Activated CD4-positive, alpha-beta T cell treated with anti-CD3 and anti-CD28 coated beads, Interleukin-2, Interleukin-6, amounts not matched to agents 100 ng/mL and 50 ng/mL, durations not matched to agents 16 hours and 8 hours (primary cell): ENCODE measurements at regions not wholly inside any gene's neighbourhood (a gene's known extent, or its start where the extent isn't known, plus 50 kb on each side); places are given as distances from the start of the nearest gene placed in this dataset.
"Not testable (repeated sequence)": the region's sequence is repeated elsewhere in the genome, so short reads cannot be mapped to it uniquely, and the experiment has no call there.

Experiments
- DNase-seq: peaks from one replicate; pipeline ENCODE4 v3.0.0-alpha.2; 2020

DNA sequence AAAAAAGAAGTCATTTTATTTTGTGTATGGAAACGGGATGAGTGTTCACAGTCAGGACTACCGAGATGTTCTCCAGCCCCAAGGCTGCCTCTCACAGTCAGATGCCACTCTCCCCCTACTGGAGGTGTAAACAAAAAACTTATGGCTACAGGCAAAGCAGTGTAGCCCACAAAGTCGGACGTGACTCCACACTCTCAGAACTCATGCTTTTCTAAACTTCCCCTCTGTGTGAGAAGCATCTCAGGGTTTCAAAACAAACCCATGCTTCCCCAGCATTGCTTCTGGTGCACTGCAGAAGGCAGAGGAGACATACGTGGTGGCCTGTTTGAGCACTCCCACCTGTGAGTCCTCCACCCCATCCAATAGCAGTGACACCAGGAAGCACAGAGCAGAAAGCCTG lies 580.3 kb downstream of the BNC2 start:
- no peak for DNase-seq

DNA sequence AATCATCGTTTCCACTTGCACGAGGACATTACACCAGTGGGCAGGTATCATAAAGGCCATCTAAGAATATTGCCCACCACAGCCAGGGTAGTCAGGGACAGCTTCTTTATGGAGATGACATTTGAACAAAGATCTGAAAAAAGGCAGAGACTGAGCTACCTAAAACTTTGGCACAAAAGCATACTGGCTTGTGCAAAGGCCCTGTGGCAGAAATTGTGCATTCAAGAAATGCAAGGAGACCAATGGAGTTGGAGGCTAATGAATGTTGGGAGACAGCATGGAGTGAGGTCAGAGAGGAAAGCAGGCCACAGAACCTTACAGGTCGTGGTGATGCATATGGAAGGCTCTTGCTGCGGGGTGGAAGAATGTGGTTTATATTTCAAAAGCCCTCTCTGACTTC lies 578.5 kb downstream of the BNC2 start:
- DNase-seq, result no peak

DNA sequence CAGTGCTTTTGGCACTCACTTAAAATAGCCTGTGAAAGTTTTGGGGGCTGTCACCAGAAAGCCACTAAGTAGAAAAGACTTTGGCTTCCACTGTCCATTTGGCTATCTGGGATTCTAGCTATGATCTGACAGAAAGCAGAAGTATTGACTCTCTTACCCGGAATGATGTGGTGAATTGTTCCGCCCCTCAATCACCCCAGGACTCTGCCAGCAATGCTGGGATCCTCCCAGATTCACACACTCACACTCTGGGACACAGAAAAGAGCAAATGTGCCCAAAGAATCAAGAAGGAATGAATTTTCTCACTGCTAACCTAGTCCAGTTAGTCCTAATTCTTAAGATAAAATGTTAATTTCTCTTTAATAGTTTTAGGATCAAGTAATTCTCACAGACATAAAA lies 576.9 kb downstream of the BNC2 start:
- DNase-seq, result no peak

DNA sequence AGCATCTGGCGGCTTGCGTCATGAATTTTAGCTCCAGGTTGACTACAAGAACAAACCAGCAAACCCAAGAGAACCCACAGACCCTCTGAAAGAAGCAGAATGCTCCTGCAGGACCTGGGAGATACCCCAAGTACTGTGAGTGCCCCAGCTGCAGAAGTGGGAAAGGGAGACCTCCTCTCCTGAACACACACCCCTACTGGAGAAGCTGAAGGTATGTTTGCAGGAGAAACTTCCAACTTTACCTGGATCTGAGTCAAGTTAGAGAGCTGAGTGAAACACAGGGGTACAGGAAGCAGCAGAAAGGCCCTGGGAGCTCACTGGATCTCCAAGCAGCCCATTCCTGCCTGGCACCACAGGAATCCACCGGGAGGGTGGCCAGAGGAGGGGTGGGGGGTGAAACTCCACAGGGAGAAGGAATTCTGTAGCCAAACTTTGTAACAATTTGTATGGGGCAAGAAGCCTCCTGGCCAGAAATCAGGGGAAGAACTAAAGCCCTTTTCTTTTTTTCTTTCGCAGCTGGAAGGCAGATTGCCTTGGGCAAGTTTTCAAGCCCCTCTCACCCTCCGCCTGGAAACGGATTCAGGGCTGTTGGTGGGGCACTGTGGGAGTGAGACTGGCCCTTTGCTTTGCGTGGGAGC lies 576.2 kb downstream of the BNC2 start:
- DNase-seq, result no peak

DNA sequence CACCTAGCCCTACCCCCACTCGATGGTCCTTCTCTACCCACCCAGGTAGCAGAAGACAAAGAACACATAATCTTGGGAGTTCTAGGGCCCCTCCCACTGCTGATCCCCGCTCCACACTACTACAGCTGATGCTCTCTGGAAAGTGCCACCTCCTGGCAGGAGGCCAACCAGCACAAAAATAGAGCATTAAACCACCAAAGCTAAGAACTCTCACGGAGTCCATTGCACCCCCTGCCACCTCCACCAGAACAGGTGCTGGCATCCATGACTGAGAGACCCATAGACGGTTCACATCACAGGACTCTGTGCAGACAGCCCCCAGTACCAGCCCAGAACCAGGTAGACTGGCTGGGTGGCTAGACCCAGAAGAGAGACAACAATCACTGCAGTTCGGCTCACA lies 575.5 kb downstream of the BNC2 start:
- not testable (repeated sequence) for DNase-seq

DNA sequence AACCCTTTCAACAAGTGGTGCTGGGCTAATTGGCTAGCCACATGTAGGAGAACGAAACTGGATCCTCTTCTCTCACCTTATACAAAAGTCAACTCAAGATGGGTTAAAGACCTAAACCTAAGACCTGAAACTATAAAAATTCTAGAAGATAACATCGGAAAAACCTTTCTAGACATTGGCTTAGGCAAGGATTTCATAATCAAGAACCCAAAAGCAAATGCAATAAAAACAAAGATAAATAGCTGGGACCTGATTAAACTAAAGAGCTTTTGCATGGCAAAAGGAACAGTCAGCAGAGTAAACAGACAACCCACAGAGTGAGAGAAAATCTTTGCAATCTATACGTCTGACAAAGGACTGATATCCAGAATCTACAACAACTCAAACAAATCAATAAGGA lies 571.1 kb downstream of the BNC2 start:
- DNase-seq, result not testable (repeated sequence)

DNA sequence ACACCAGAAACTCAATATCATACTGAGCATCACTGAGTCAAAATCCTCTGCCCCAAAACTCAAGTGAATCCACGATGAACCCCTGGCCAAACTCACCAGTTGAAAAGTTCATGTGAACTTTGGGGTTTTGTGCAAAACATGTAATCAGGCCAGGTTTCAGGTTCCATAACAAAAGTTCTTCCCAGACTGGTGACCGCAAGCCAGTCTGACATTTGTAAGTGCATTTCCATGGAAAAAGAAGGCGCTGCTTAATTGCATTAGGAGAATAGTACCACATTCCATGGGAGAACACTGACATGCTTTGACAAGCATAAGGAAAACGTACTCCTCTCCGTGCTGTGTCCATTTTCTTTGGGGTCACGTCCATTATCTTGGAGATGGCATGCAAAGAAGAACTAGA lies 567.0 kb downstream of the BNC2 start:
- DNase-seq, result no peak

DNA sequence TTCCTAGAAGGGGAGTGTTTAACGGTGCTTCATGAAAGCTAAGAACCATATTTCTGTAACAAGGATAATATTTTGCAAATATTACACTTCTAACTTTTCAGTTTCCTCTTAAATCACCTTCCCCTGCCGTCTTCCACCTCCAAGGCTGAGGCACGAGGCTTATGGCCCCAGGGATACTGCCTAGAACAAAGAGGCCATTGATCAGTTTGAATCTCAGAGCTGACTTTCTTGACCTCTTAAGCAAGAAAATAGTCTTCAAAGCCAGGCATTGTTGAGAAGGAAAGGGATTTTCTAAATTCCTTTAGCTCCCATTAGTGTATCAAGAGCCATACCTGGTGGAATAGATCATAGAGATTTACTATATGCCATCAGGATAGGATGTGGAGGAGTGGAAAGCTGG lies 566.2 kb downstream of the BNC2 start:
- DNase-seq, result no peak

DNA sequence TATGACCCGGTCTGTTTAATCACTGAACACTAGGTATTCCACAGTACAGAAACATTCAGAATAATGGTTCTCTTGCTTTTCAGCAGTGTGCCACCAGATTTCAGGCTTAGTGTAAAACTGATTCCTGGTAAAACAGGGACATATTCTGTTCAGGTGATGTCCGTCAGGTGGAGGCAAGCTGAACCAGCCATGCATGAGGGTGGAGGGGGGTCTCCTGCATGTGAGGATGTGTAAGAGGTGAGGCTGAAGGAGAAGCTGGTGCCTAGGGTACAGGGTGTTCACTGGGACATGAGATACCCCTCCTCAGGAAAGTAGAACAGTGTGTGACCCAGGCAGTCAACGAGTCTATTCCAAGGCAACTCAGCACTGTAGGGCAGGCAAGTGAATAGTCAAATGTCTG lies 563.9 kb downstream of the BNC2 start:
- no peak for DNase-seq

DNA sequence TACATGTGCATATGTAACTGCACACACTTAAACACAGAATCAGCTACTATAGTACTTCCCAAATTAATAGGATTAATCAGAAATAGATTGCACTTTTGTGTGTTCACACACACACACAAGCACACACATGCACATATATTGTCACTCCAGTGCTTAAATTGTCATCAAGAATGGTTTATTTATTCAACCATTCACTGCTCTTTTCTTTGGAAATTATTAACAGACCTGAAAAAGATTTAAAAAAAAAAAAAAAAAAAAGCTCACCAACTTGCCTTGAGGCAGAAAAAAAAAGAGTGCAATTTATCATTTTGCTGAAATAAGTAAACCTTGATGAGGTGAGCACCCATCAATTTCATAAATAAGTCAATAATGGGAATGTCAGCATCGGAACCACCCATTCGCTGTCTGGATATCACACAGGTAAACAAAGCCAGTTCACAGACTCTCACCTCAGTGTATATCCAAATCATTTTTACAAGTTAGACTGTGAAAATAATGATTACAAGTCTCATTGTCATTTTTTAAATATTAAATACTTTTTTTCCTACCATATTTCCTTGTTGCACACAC lies 562.8 kb downstream of the BNC2 start:
- no peak for DNase-seq

DNA sequence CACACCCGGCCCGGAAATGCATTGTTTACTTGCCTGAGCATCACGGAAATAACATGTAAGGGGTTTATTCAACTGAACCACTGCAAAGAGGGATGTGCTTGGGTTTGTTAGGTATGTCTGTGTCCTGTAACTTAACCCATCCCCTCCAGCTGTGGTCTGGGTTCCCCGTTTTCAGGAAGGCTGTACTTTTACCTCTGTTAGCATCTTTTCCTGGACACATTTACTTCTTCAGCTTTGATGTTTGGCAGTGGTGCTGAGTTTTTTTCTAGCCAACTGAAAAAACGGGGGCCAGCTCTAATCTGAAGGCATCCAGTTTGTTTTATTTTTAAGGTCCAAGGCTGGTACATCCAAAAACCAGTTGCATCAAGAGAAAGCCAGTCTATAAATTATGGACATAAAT lies 561.8 kb downstream of the BNC2 start:
- DNase-seq, result no peak

DNA sequence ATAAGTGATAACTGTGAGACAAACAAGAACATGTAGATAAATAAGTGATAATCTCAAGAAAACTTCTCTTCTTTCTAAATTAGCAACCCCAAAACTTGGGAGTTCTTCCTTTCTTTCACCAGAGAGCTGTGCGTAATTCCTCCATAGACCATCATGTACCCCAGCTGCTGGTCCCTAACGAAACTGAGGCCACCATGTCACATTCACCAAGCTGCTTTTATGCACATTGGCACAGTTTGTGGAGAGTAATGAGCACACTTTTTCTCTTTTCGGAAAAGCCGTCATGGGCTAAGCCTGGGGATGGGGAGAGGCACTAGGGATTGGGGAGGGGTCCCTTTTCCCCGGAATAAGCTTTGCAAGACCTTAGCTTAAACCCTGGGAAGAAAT lies 561.4 kb downstream of the BNC2 start:
- no peak for DNase-seq

DNA sequence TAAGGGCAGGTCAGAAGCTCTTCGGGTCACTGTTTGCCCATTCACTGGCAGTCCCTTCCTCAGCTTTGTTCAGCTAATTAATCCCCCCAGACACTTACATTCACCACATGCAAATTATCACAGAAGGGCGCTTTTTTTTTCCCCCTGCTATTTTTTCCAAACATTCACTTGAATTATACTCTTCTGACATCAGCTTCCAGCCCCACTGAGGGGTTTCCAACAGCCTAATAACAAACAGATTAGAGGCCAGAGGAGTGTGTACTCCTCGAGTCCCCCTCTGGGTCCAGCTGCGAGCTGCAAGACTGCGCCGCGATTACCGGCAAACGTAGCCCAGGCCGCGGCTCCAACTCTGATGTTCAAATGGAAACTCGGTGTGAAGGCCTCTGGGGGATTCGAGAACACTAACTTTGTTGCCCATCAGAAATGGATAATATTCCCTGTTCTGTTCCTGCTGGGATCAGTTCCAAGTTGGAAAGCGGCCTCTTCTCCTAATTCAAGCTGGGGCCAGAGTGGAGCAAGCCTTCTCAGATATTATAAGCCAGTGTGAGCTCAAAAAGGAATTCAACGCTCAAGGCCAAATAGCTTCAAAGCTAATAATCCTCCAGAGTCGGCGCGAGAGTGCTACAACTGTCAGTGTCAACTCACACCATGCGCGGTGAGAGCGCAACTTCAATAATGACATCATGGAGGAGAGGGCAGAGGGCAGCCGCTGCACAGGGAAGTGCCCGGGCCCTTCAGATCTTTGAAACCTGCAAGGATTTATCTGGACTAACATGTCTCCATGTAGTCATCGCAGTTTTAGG lies 560.8 kb downstream of the BNC2 start:
- DNase-seq, result no peak

DNA sequence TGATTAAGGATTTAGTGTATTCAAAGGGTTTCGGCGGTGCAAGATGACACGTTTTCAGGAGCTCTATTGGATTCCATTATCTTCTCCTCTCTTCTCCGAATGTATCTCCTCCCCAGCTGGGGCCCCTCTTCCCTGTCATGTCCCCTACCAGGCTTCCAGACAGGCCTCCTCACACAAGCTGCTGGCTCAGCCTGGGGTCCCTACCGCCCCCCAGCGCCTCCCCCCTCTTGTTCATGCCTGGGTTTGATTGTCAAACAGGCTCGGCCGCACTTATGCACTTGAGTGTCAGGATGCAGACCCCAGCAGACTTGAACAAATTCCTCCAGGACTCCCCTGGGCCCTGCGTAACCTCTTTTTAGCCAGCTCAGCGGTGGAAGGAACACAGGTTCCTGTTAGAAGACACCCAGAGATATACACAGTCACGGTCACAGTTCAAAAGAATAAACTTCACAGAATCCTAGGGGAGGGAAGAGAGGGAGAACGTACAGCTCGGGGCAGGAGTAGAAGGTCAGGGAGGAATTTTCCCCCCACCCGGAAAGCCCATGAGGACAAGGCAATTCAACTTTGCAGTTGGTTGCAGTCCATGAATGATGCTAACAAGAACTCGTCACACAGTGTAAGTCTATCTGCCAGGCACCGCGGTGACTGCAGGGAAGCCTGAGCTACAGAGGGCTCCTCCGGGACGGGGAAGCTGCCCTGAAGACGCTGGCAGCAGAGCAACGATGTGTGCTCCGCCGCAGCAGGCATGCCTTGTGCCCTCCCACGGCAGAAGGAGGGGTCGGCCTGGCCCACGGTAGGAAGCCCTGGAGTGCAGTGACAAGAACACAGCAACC lies 560.0 kb downstream of the BNC2 start:
- DNase-seq, result no peak

DNA sequence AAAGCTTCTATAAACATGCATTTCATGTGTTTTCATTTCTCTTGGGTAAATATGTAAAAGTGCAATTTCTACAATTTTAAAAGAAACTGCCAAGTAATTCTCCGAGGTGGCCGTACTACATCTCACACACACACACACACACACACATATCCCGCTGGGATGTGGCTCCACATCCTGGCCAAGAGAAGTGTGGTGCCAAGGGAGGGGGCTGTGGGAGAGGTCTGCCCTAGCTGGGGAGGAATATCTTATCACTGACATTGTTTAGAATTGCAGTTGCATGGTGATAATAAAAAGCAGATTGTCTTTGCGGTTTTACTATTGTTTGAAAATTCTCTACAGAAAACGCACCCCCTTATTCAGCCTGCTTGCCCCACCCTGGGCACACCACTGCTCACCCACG lies 558.4 kb downstream of the BNC2 start:
- DNase-seq, result no peak

DNA sequence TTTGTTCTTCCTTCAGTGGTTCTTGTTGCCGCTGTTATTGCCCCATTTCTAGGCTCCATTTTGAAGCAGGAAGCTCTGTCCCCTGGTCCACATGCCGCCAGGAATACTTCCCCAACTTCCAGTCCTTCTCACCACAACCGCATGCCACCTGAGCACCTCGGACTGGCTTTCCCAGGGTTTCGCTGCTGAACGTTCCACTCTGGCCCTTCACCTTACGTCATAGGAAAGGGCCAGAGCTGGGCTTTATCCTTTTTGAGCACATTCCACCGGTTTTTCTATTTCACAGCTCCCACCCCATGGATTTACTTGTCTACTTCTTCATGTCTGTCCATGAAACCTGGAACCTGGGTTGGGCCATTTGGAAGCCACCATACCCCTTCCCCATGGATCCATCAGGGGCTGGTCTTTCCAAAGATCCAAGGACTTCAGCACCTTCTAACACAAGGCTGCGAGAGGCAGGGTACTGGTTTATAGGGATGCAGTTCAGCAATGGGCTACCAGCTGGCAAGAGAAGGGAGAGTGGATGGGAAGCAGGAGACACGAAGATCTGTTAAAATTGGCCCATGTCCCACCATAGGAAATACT lies 557.4 kb downstream of the BNC2 start:
- no peak for DNase-seq

DNA sequence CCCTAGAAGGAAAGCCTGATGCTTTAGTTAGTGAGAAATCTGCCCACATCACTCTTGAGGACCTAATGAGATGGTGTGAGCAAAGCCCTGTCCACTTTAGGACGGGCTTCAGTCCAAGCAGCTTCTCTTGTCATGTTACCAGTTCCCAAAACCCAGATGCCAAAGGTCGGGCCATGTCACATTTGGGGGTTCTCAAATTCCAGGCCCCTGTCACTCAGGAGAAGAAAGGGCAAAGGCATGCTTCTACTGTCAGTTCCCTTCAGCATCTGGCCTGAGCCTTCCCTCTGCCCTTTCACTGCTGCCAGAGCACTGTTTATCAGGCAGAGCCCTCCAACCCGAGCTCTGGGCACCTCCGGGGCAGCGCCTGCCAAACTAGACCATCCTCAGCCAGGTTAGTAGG lies 556.0 kb downstream of the BNC2 start:
- no peak for DNase-seq

DNA sequence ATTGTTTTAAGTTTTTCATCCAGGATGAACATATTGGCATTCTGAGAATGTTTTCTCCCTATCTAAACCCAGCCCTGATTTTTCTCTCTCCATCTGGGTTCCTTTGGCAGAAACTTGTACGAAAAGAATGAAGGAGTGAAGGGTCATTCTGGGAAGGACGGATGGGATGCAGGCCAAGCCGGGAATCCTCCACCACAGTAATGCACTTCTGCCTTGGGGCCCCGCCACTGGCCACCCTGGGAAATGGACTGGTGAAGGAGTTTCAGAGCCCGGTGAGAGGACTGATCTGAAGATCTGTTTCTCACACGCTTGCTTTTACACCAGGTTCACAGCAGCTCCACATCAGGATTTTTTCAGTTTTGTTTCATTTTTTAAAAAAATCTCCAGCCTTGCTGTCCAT lies 554.8 kb downstream of the BNC2 start:
- DNase-seq, result no peak

DNA sequence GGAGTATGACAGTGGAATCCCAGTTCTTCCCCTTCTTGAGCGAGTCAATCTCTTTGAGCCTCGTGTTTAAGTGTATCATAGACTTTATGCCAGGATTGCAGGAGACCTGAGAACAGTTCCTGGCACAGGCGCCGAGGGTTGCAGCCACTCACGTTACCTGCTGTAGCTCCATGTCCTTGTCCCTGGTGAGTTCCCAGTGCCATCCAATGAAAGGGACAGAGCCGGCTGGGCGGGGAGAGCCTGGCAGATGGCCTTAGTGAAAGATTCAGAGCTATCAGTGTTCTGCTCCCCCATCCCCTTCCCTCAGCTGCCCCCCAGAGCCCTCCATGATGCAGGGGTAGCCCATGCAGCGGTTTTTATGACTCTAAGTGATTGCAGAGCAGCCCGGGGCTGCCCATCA lies 554.0 kb downstream of the BNC2 start:
- no peak for DNase-seq

DNA sequence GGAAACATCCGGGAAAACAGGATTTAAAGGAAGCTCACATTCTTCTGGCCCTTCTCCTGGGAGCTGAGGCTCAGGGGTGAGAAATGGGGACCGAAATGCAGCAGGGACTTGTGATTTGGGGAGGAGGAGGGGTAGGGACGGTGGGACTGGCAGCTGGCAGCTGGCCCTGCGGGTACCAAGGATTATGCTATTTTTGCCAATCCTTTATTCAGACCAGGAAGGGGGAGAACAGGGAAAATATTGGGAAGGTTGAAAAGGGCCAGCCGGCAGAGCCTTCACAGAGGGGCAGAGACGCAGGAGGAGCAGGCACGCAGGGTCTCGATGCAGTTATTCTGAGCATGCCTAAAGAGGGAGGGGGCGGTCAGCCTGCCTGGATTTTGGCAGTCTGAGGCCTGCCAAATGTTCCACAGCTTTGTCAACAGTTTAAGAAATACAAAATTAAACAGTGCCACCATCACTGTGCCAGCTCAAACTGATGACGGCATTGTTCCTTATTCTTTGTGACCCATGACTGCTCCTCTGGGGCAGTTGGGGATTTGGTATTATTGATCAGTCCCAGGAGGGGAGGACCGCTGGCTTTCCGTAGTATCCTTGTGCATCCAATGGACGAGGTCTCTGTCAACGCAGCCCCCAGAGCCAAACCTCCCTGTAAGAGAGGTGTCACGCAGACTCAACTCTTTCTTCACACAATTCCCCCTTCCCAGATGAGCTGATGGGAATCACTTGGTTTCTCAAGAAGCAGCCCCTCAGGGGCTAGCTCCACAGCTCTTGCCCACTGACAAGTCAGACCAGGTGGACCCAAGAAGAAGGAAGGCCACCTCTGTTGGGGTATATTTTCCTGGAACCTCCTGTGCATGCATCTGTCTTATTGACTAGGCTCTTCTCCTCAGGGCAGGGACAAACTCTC lies 553.3 kb downstream of the BNC2 start:
- no peak for DNase-seq

DNA sequence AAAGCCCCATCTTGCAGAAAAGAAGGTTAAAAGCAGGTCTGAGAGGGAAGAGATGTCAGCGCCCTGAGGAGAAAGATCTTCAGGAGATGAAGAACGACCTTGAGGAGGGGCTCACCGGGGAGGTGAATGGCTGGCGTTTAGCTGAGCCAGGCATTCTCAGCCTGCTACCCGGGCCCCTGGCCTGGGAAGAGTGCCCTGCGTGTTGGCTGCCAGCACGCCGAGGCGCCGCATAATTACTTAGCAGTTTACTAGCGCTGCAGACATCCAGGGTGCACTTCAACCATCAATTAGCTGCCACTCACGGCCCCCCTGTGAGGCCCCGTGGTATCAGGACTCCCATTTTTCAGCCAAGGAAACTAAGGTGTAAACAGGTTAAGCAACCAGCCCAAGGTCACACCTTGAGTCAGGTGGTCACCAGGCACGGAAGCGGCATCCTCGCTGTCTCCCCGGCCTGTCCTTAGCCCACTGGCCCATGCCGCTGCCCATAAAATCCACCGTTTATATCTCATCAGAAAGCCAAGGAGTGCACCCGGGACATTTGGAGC lies 551.9 kb downstream of the BNC2 start:
- DNase-seq, result no peak

DNA sequence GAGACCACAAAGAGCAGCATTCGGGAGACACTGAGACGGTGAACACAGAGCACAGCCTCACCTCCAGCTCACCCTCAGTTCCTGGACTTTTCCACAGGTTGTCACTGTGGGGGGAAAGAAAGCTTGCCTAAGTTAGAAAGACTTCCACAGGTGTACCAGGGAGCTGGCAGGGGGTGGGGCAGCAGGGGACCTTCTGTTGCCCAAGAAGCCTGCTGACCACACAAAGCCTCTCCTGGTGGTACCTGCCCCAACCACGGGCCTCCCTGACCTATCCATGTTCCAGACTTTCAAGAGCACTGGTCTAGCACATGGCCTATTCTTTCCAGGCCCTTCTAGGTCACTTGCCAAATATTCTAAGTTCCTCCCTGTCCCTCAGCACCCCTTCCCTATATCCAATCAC lies 550.8 kb downstream of the BNC2 start:
- no peak for DNase-seq
